Neutrophil (primary cell): ENCODE measurements at regions not wholly inside any gene's neighbourhood (a gene's known extent, or its start where the extent isn't known, plus 50 kb on each side); places are given as distances from the start of the nearest gene placed in this dataset.

Experiments
- H3K27ac ChIP-seq: fragments of 200-600 bp; sonication (generic); 2 replicates; pipeline ENCODE4 v1.5.1; 2016; ENCODE audit warnings: mild to moderate bottlenecking, moderate library complexity
- H3K27me3 ChIP-seq: fragments of 200-600 bp; sonication (generic); 2 replicates; pipeline ENCODE4 v1.6.0; 2016; ENCODE audit warnings: mild to moderate bottlenecking
- H3K36me3 ChIP-seq: fragments of 200-600 bp; sonication (generic); 2 replicates; pipeline ENCODE4 v1.5.1; 2017
- H3K4me1 ChIP-seq, 2 experiments: fragments of 200-600 bp in 1 of 2; sonication (generic) in 1 of 2; 1 replicate in 1 of 2; 2 replicates in 1 of 2; pipeline versions ENCODE4 v1.5.1 to v1.6.1; 2013 to 2016; ENCODE audit warnings: low read depth in 1 of 2, low read length in 1 of 2, mild to moderate bottlenecking in 1 of 2, moderate library complexity in 1 of 2; ENCODE audit not compliant: control insufficient read depth in 1 of 2, insufficient read depth in 1 of 2
- H3K4me3 ChIP-seq, 2 experiments: fragments of 200-600 bp in 1 of 2; sonication (generic) in 1 of 2; 1 replicate in 1 of 2; 2 replicates in 1 of 2; pipeline ENCODE4 v1.5.1; 2013 to 2016; ENCODE audit warnings: low read depth in 1 of 2, low read length in 1 of 2, mild to moderate bottlenecking in 1 of 2, moderate library complexity in 1 of 2
- H3K9me3 ChIP-seq: fragments of 200-600 bp; sonication (generic); 2 replicates; pipeline ENCODE4 v1.5.1; 2016
- CTCF ChIP-seq: fragments of 200-600 bp; sonication (generic); IDR thresholded peaks from 2 replicates; pipeline ENCODE4 v1.5.1; 2016; ENCODE audit warnings: antibody characterized with exemption

GRCh38 chr2:156647377-156648010 lies 211.3 kb downstream of the GPD2 start:
- Histone ChIP-seq H3K4me3 (no peak overlapping the region), H3K9me3 (no peaks in the 10 kb centered on the region), H3K27me3 (no peaks in the 10 kb centered on the region), H3K27ac (no peak overlapping the region), H3K4me1 (no peaks in the 10 kb centered on the region), H3K36me3 (no peaks in the 10 kb centered on the region)
- TF ChIP-seq CTCF: no peak

- Histone ChIP-seq H3K36me3 (no peaks in the 10 kb centered on the region), H3K4me1 (no peaks in the 10 kb centered on the region), H3K27ac (no peak overlapping the region), H3K27me3 (no peaks in the 10 kb centered on the region), H3K9me3 (no peaks in the 10 kb centered on the region), H3K4me3 (no peak overlapping the region)
- TF ChIP-seq CTCF: no peak
Measured at GRCh38 chr2:156648522-156648921, 212.3 kb downstream of the GPD2 start.

DNA sequence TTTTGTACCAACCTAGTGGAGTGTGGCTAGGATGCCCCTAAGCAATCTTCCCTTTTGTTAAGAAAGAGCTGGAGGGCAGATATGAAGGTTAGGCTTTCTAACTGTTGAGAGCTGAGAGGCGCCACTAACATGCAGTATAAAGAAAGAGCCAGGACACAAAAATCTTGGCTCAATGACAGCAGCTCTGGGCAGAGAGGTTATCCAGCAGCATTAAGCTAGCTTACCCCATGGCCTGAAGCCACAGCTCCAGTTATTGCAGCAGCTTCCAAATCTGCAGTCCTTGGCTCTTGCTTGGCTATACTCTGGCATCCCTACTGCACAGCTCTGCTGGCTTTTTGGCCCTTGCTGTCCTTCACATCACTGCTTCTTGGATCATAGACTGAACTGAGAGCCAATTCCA lies 213.4 kb downstream of the GPD2 start:
- Histone ChIP-seq H3K27me3 (no peaks in the 10 kb centered on the region), H3K4me1 (no peaks in the 10 kb centered on the region), H3K27ac (no peak overlapping the region), H3K36me3 (no peaks in the 10 kb centered on the region), H3K9me3 (no peaks in the 10 kb centered on the region), H3K4me3 (no peak overlapping the region)
- no peak for TF ChIP-seq CTCF

DNA sequence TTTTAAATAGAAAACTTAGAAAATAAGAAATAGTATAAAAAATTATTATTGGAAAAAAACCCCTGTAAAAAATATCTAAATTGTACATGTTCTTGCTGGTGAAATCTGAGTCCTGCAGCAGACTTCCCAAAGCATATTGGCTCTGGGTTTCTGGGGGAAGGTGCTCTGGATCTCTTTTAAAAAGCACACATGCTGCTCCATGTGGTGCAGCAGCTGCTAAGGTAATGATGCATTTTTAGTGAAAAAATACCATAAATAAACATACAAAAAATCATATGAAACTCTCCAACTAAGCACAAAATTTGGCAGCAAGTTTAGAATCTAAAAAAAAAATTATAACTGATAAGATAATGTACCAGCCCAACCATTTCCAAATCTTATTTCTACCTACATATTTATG lies 216.5 kb downstream of the GPD2 start:
- no peaks in the 10 kb centered on the region for H3K27me3 ChIP-seq
- H3K27ac ChIP-seq: no peak overlapping the region
- no peaks in the 10 kb centered on the region for H3K36me3 ChIP-seq
- H3K9me3 ChIP-seq: no peaks in the 10 kb centered on the region
- no peak for TF ChIP-seq CTCF
- H3K4me3 ChIP-seq: no peak overlapping the region
- no peaks in the 10 kb centered on the region for H3K4me1 ChIP-seq

DNA sequence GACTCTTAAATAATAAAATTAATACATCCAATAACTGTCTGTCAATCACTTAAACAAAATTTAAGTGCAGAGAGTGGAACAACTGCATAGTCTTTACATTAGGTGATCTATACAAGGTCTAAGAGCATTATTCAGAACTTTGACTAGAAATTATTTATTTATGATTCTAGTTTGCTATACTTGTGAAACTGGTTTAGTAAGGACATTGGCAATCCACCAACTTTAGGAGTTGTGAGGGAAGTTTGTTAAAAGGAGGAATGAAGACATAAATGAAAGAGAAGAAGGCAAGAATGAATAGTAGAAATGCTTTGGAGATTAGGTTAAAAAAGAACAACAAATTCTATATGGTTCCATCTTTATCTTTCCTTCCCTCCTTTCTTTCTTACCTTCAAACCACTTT lies 217.5 kb downstream of the GPD2 start:
- Histone ChIP-seq H3K36me3 (no peaks in the 10 kb centered on the region), H3K9me3 (no peaks in the 10 kb centered on the region), H3K4me1 (no peaks in the 10 kb centered on the region), H3K27me3 (no peaks in the 10 kb centered on the region), H3K27ac (no peak overlapping the region), H3K4me3 (no peak overlapping the region)
- no peak for TF ChIP-seq CTCF

- Histone ChIP-seq H3K36me3 (no peaks in the 10 kb centered on the region), H3K4me1 (no peaks in the 10 kb centered on the region), H3K4me3 (no peak overlapping the region), H3K27ac (no peak overlapping the region), H3K27me3 (no peaks in the 10 kb centered on the region), H3K9me3 (no peaks in the 10 kb centered on the region)
- TF ChIP-seq CTCF: no peak
Measured at GRCh38 chr2:156657809-156658208, 221.6 kb downstream of the GPD2 start.
